A673 (cell line): ENCODE measurements at regions not wholly inside any gene's neighbourhood (a gene's known extent, or its start where the extent isn't known, plus 50 kb on each side); places are given as distances from the start of the nearest gene placed in this dataset.

Experiments
- CTCF ChIP-seq: fragments of 300-800, 200-600 bp; sonication (generic); conservative IDR thresholded peaks from 2 replicates; pipeline ENCODE4 v1.5.1; 2017; ENCODE audit warnings: low read depth, mild to moderate bottlenecking, antibody characterized with exemption, low read length, moderate library complexity, mixed read lengths
- EZH2 ChIP-seq: fragments of 200-600 bp; sonication (generic); IDR thresholded peaks from 2 replicates; pipeline ENCODE4 v1.6.1; 2017; ENCODE audit warnings: borderline replicate concordance, low read depth, mild to moderate bottlenecking, mixed read lengths, antibody characterized with exemption, low read length; ENCODE audit not compliant: poor library complexity, severe bottlenecking

- no peak for TF ChIP-seq CTCF
- TF ChIP-seq EZH2 = no peak
These were observed 63.7 kb downstream of the SLC25A47 start for GRCh38 chr14:100386846-100387245.
